Activated CD4-positive, alpha-beta T cell treated with anti-CD3 and anti-CD28 coated beads, Interleukin-2, Interleukin-6, amounts not matched to agents 100 ng/mL and 50 ng/mL, durations not matched to agents 16 hours and 8 hours (primary cell): ENCODE measurements at regions not wholly inside any gene's neighbourhood (a gene's known extent, or its start where the extent isn't known, plus 50 kb on each side); places are given as distances from the start of the nearest gene placed in this dataset.

ENCODE experiments used
- DNase-seq: peaks from one replicate; pipeline ENCODE4 v3.0.0-alpha.2; 2020

DNA sequence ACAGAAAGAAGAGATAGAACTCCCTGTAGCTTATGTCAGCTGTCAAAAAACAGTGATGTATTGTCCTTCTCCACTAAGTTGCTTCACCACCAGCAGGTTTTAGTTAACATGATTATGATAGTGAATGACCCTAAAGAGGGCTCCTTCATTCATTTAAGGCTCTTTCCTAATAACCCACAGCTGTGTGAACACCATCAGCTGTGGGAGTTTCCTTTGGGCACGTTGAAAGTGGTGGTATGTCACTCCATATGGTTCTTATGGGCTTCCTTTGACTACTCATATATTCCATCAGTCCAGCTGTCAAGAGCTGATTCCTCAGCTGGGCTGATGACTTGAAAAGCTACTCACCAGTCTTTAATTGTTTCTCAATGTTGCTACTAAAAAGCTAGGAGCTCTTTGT is 210.3 kb downstream of the UBE2E3 start:
- DNase-seq: no peak

DNA sequence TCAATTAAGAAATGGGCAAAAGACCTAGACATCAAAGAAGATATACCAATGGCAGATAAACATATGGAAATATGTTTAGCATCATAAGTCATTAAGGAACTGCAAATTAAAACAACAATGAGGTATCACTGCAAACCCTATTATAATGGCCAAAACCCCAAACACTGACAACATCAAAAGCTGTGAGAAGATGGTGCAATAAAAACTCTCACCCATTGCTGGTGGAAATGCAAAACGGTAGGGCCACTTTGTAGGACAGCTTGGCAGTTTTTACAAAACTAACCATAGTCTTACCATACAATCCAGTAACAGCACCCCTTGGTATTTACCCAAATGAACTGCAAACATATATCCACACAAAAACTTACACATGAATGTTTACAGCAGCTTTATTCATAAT is 213.1 kb downstream of the UBE2E3 start:
- no peak for DNase-seq

DNA sequence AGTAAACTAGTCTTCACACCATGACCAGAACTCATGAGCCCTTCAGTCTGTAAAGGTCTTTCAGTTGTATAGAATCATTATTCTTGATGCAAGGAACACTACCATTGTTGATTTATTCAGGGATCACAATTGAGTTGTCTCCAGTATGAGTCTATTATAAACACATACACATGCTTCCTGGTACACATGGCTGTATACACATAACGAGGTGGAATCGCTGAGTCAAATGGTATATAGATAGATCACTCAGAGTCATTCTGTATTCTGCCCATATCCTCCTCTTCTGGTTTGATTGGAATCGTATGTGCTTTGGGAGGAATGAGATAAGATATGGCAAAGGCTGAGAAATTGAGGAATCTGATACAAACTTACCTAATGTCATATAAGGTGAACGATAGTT is 216.0 kb downstream of the UBE2E3 start:
- no peak for DNase-seq

DNA sequence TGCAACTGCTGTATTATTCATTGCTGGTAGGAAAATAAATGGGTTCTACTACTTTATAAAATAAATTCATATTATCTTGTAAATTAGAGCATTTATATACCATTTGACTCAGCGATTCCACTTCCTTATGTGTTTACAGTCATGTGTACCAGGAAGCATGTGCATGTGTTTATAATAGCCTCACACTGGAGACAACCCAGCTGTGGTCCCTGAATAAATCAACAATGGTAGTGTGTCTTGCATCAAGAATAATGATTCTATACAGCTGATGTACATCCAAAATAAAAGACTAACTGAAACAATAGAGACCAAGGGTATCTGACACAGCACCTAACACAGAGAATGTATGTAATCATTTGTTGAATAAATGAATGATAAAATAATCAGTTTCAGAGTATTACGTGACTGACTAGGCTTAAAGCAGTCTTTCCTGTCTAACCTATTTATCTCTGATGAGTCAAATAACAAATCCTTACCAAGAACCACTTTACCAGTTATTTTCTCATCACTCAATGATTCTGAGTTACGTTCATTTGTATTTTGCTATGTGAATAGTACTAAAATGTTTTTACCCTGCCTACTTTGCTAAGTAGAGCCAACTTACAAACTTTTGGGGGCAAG is 216.8 kb downstream of the UBE2E3 start:
- DNase-seq: peak; percentile 16

DNA sequence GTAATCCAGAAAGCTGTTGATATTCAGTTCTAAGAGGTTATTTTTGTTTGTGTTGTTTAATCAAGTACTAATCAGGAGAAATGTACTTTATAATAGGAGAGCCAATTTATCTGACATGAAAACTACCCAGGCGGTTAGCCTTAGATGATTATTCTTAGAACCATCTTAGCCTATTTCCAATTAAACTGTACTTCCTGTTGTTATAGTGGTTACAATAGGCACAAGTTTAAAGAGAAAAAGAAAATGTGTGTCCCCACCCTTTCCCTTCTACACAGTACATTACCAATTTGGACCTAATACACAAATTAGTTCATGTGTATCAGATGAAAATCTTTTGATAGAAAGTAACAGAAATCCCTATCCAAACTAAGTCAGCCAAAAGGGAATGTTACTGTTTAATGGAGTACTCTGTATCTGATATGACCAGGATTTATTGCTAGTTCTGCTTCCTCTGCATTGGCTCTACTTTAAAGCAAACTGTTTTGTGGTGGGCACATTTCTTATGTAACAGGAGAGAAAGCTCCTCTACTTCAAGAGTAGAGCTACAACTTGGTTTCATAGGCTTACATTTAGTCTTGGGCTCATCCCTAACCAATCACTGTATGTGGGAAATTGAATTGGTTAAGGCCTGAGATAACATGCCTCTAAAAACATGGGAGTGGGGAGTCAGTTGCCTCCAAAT is 217.9 kb downstream of the UBE2E3 start:
- no peak for DNase-seq

DNA sequence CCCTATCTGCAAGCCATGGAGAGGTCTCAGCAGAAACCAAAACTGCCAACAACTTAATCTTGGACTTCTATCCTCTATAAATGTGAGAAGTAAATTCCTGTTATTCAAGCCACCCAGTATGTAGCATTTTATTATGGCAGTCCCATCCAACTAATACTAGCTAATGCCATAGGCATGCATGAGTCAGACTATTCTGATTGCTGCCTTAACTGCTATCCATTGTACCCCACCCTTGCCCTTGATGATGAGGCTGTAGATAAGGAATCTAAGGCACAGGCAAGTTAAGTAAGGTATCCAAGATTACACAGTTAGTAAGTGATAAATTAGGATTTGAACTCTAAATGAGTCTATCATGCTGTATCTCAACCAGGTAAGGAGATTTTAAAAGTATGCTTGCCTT is 223.0 kb downstream of the UBE2E3 start:
- DNase-seq: no peak

DNA sequence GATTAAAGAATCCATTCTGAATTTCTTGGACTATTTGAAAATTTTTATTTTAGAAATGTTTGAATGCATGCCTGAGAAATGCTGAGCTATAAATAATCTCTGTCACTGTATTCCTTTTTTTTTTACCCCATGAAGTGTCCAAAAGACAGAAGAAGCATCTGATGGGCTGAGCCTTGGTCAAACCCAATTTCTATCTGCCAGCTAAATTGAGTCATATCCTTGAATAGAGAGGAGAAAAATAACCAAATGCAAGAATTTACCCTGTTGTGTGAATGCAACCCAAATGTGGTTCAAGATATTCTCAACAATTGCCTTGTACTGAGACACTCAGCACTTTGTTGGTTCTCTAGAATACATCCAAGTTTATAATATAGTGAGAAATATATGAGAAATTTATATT is 223.5 kb downstream of the UBE2E3 start:
- no peak for DNase-seq

DNA sequence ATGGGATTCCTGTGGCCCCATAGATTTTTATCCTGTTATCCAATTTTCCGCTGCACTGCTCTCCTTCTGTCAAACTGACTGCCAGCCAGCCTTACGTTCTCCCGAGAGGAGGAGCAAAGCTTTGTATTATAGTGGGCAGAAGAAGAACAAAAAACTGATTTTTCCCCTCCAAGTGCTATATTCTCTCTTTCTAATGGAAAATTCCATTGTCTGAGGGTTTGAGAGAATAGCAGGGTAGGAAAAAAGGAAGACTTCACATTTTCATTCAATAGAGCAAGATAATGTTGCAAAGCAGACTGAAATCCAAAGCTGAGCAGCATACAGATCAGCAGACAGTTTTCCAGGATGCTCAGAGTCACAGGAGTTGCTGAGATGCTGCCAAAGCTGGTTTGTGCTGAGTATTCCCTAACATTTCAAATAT is 238.0 kb downstream of the UBE2E3 start:
- no peak for DNase-seq

DNA sequence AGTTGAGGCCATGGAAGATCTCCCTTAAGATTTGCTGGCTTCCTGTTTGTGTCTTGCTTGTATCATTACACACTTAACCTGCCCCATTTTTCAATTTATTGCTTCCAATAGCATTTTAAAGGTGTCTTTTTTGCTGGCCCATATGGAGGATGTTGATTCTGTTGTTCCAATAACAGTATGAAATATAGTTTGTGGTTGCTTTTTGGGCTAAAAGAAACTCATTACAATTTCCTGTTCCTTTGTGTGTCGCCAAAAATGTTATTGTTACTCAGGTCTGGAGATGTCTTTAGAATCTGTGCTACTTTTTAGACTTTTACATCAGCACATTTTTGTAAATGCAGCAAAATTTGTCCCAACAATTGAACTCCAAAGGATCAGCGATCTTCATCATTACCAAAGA is 234.0 kb upstream of the ITGA4 start:
- DNase-seq: no peak

DNA sequence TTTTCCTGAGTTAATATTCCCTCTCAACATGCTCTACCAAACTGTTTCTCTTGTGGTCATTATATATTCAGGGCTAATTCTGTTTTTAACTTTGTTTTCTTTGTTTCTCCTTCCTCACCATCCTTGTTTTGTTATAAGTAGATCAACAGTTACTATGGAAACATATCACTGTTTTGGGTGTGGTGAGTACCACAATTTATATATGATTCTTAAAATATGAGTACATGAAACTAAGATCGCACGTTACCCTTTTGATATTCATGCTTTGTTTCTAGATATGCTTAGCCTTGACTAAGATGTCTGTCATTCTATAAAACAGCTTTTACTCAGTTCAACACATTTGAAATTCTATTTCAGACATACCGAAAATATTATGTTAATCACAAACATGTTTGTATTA is 232.3 kb upstream of the ITGA4 start:
- peak; percentile 12 for DNase-seq

DNA sequence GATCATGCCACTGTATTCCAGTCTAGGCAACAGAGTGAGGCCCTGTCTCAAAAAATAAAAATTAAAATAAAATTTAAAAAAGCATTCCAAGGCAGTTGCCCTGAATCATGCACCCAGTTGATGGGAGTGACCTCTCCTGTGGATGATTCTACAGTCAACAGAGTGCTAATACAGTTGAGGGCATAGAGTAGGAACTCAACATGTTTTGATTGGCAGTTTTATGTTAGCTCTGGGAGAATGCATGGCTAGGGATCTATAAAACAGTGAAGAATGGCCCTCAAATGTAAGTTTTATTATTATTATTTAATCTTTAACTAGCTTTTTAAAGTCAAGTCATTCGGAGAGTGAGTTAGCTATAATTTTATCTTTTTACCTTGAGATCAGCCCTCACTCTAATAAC is 228.5 kb upstream of the ITGA4 start:
- DNase-seq: no peak

DNA sequence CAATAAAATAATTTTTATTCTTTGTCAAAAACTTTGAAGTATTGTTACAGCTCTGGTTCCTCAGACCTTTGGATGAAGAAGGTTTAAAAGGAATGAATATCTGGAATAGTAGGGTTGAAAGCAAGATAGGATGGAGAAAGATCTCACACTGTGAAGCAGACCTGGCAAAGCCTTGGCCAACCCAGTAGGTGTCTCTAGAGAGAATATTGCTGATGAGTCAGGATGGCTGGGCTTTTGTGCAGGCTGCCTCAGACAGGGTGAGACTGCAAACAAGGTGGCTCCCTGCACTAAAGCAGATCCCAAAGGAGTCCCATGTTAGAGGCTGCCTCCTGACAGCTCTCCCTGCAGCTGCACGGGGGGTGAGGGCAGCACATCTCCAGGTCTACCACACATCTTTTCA is 226.0 kb upstream of the ITGA4 start:
- no peak for DNase-seq

DNA sequence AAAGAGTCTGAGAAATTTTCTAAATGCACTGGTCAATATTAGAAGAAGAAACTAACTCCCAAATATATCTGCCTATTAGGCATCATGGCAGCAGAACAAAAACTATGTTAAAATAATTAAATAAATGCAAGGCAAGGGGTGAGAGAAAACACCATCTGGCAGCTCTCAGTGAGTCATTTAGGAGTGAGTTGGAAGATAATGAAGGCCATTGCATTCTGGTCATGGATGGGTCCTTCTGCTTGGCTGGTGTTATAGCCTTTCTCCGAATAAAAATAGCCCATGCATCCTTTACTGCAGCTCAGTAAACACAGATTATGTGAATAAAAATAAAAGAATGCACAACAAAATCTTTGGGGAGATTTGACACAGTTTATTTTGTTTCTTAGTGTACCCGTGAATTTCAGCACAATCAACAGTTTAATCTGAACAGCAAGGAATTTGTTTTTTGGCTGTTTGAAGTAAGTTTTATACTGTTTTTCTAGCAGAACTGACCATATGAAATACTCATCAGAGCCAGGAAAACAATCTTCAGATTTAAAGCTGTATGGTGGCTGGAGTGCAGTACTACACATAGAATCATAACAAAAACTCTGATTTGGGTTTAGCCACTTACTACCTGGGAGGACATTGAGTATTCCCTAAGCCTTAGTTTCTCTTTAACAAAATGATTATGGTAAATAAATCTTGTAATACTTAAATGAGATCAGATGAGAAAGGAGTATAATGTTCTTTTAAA is 225.1 kb upstream of the ITGA4 start:
- no peak for DNase-seq

DNA sequence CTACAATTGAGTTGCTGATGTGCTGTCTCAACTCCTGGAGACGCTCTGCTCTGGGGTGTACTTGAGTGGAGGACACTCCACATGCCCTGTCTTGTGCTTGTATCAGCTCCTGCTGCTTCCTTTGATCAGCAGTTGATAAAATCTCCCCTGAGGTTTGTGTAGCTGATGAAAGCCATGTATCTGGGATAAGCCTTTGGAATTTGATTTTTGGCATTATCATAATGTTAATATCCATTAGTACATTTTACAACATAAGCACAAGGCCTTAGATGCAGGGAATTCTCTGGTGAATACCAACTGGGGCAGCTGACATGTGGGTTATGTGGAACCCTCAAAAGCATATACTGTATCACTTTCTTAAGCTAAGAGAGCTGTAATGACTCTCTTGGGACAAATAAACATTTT is 222.7 kb upstream of the ITGA4 start:
- no peak for DNase-seq

DNA sequence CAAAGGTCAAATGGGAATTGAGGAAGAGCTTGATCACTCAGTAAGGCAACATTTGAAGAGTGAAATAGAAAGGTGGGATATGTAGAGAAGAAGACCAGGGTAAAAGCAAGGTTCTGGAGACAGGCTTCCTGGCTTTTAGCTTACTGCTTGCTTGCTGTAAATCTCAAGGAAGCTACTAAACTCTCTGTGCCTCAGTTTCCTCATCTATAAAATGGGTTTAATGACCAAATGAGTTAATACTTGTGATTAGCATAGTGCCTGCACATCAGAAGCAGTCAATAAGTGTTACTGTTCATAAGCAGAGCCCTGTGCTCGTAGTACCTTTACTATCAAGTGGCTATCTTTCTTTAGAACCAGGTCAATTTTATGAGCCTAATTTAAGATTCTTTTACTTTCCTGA is 222.2 kb upstream of the ITGA4 start:
- DNase-seq: no peak

DNA sequence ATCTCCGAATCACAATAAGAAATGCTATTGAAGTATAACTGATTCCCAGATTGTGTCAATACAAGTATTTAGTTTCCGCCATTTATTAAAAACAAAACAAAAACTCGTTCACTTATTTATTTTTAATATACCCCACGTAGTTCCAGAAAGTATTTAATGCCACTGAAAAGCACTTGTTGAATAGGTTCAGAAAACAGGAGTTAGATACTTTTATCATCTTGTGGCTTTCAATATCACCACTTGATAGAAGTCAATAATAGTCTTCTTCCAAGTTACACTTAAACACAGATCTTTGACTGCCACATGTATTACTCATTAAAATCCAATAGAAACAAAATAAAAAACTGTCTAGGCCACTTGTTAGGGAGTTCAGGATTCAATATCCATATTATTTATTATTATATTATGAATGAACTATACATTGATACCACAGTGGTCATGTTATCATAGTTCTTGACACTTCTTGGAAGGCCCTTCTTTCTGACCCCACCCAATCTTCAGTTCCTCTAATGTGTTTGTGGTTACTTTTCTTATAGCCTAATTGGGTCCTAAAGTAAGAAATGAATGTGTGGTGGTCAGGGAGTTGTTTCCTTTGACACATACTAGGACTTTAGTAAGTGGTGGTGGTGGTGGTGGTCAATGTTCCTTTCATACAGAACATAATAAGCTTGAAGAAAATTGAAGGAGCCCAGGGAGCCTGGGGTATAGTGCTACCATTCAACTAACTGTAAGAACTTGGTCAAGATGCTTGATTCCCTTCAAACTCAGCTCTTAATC is 221.3 kb upstream of the ITGA4 start:
- DNase-seq: no peak

DNA sequence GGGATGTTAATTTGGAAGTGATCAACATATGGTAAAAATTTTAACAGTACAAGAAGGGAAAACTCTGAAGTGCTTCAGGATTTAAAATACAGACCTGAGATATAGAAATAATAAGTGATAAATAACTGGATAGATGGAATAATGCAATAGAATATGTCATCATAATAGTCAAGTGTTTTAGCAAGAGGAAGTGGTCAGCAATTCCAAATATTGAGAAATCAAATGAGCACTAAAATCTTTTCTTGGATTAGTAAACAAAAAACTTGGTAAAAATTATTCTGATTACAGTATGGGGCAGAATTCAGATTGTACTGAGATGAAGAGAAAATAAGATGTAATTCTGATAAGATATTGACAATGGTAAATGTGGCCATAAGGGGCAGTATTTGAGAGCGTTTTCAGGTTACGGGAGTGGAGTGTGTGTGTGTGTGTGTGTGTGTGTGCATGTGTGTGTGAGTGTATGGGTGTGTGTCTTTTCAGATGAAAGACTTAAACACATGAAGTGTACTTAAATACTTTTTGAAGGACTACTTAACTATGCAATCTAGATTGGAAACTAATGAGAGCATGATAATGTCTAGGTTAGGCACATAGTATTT is 217.9 kb upstream of the ITGA4 start:
- DNase-seq: no peak

DNA sequence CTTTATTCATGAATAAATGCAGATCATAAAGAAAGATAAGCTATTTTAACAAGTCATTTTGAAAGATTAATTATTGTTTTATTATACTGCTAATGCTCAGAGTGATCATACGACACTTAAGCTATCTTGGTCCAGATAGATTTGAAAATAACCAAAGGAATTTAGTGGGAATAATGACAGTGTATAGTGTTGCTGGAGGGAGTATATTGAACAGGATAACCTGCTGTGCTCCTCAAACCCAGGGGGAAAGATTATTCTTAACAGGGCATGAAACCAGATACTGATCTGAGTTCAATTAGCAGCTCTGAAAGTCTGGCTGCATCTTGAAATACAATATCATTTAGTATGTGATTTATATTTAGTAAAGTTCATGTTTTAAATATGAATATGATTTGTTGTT is 216.3 kb upstream of the ITGA4 start:
- DNase-seq: no peak

DNA sequence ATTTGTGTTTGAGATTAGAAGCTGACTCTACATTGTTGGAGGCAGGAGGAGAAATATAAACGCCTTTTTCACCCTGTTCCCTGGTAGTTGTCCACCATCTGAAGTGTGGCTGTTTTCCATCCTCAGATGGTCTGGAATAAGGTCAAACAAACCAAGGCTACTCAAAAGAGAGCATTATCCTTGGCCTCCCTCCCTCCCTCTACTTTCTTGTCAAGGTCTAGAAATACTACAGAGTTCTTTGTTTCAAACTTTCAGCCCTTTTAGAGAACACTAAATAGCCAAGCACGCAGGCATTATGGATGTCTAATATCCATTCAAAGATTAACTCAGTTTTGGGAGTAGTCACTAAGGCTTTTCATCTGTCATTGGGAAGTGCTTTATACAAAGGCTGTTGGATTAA is 215.8 kb upstream of the ITGA4 start:
- DNase-seq: no peak

DNA sequence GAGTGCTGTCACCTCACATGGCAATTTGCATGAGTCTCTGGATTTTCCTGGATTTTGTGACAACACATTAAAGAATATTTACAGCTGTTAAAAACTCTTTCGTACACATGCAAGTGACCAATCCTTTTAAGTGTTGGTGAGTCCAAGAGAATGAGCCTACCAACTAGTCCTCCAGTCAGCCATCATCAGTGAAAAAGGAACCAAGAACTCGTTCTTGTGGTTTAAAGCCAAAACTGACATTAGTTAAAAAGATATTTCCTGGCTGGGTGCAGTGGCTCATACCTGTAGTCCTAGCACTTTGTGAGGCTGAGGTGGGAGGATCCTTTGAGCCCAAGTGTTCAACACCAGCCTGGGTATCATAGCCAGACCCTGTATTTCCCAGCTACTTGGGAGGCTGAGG is 215.4 kb upstream of the ITGA4 start:
- DNase-seq: peak; percentile 3

DNA sequence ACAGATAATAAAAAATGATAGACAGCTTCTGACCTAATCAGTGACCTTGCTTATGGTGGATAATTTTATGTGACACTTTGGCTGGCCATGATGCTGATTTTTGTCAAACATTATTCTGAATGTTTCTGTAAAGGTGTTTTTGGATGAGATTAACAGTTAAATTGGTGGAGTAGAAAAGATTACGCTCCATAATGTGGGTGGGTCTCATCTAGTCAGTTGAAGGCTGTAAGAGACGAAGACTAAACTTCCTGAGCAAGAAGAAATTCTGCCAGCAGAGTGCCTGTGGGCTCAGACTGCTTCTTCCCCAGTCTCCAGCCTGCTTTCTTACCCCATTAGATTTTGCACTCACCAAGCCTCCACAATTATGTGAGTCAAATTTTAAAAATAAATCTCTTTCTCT is 214.9 kb upstream of the ITGA4 start:
- DNase-seq: no peak

DNA sequence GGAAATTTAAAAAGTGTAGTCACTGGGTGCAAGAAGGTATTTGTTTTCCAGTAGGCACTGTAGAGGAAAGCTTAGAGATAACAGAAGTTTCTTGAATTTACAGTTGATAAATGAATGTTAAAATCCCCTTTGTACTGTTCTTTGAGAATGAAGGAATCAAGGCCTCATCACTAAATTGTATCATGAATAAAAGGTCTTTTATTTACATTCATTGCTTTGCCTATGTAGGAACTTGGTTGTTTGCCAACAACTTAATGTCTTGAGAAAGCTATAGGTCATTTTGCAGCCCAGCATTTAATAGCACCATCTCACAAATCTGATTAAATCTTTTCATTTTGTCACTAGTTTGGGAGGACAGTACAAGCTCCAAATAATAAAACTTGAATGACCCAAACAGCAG is 213.9 kb upstream of the ITGA4 start:
- DNase-seq: no peak

DNA sequence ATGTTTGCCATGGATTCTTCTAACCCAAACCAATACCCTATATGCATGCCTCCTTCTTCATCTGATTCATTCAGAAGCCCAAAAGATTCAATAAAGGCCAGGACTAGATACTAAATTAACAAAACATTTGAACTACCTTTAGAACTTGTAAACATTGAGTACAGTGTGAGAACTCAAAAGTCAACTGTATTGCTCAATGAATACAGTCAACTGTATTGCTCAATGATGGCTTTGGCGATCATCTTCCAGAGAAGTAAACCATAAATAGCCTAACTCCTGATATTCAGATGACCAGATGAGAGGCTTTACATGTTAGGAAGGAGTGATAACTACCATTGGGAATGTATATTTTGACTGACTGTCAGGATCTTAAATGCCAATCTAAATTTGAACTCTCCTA is 206.5 kb upstream of the ITGA4 start:
- no peak for DNase-seq
